Liver (tissue), 3 donors: ENCODE measurements at regions not wholly inside any gene's neighbourhood (a gene's known extent, or its start where the extent isn't known, plus 50 kb on each side); places are given as distances from the start of the nearest gene placed in this dataset.

Experiments used
- ATF3 ChIP-seq: IDR thresholded peaks from 2 replicates; pipeline ENCODE4 v1.6.1; 2016; ENCODE audit warnings: antibody characterized with exemption
- CTCF ChIP-seq: fragments of 150-350 bp; IDR thresholded peaks from 2 replicates; pipeline ENCODE4 v1.5.1; 2017; ENCODE audit warnings: improper control_type of control experiment, low read depth, low read length; ENCODE audit not compliant: missing input control
- FOXA1 ChIP-seq: IDR thresholded peaks from 2 replicates; pipeline ENCODE4 v1.6.1; 2016; ENCODE audit warnings: antibody characterized with exemption
- HNF4G ChIP-seq: IDR thresholded peaks from 2 replicates; pipeline ENCODE4 v1.6.1; 2016; ENCODE audit warnings: antibody characterized with exemption
- JUND ChIP-seq, 2 donors: IDR thresholded peaks; 2 replicates each; pipeline ENCODE4 v1.6.1; 2016; ENCODE audit warnings: antibody characterized with exemption in 2 of 2
- MAX ChIP-seq: IDR thresholded peaks from 2 replicates; pipeline ENCODE4 v1.6.1; 2016; ENCODE audit warnings: antibody characterized with exemption
- NR2F2 ChIP-seq: IDR thresholded peaks from 2 replicates; pipeline ENCODE4 v1.6.1; 2016; ENCODE audit warnings: antibody characterized with exemption
- REST ChIP-seq: IDR thresholded peaks from 2 replicates; pipeline ENCODE4 v1.6.1; 2016; ENCODE audit warnings: antibody characterized with exemption, mild to moderate bottlenecking
- TAF1 ChIP-seq: conservative IDR thresholded peaks from 2 replicates; pipeline ENCODE4 v1.6.1; 2016; ENCODE audit warnings: antibody characterized with exemption, mild to moderate bottlenecking
- YY1 ChIP-seq: IDR thresholded peaks from 2 replicates; pipeline ENCODE4 v1.6.1; 2016; ENCODE audit warnings: antibody characterized with exemption, mild to moderate bottlenecking
- donor health status: healthy.
- donor health status: healthy.

- TF ChIP-seq YY1: no peak
- no peak for TF ChIP-seq NR2F2
- no peak for TF ChIP-seq REST
- TF ChIP-seq FOXA1: no peak
- TF ChIP-seq CTCF: no peak
- no peak for TF ChIP-seq ATF3
- no peak for TF ChIP-seq JUND (IDR thresholded peaks at IDR 0.05)
- no peak for TF ChIP-seq TAF1
- no peak for TF ChIP-seq MAX
- no peak for TF ChIP-seq HNF4G
Measured at GRCh38 chr11:76607431-76607830, 63.1 kb downstream of the LRRC32 start.
